Neutrophil (primary cell): ENCODE measurements at regions not wholly inside any gene's neighbourhood (a gene's known extent, or its start where the extent isn't known, plus 50 kb on each side); places are given as distances from the start of the nearest gene placed in this dataset.

Experiments
- H3K27ac ChIP-seq: fragments of 200-600 bp; sonication (generic); 2 replicates; pipeline ENCODE4 v1.5.1; 2016; ENCODE audit warnings: mild to moderate bottlenecking, moderate library complexity
- H3K27me3 ChIP-seq: fragments of 200-600 bp; sonication (generic); 2 replicates; pipeline ENCODE4 v1.6.0; 2016; ENCODE audit warnings: mild to moderate bottlenecking
- H3K36me3 ChIP-seq: fragments of 200-600 bp; sonication (generic); 2 replicates; pipeline ENCODE4 v1.5.1; 2017
- H3K4me1 ChIP-seq, 2 experiments: fragments of 200-600 bp in 1 of 2; sonication (generic) in 1 of 2; 1 replicate in 1 of 2; 2 replicates in 1 of 2; pipeline versions ENCODE4 v1.5.1 to v1.6.1; 2013 to 2016; ENCODE audit warnings: low read depth in 1 of 2, low read length in 1 of 2, mild to moderate bottlenecking in 1 of 2, moderate library complexity in 1 of 2; ENCODE audit not compliant: control insufficient read depth in 1 of 2, insufficient read depth in 1 of 2
- H3K4me3 ChIP-seq, 2 experiments: fragments of 200-600 bp in 1 of 2; sonication (generic) in 1 of 2; 1 replicate in 1 of 2; 2 replicates in 1 of 2; pipeline ENCODE4 v1.5.1; 2013 to 2016; ENCODE audit warnings: low read depth in 1 of 2, low read length in 1 of 2, mild to moderate bottlenecking in 1 of 2, moderate library complexity in 1 of 2
- H3K9me3 ChIP-seq: fragments of 200-600 bp; sonication (generic); 2 replicates; pipeline ENCODE4 v1.5.1; 2016
- CTCF ChIP-seq: fragments of 200-600 bp; sonication (generic); IDR thresholded peaks from 2 replicates; pipeline ENCODE4 v1.5.1; 2016; ENCODE audit warnings: antibody characterized with exemption

- no peaks in the 10 kb centered on the region for H3K4me1 ChIP-seq
- no peak overlapping the region for H3K27ac ChIP-seq
- H3K4me3 ChIP-seq, result no peak overlapping the region
- no peaks in the 10 kb centered on the region for H3K9me3 ChIP-seq
- TF ChIP-seq CTCF, result no peak
- H3K36me3 ChIP-seq, result no peaks in the 10 kb centered on the region
- H3K27me3 ChIP-seq, result no peaks in the 10 kb centered on the region
These were observed 962.4 kb upstream of the GOT2 start for GRCh38 chr16:59696495-59696894.

GRCh38 chr16:59690216-59690615 lies 956.1 kb upstream of the GOT2 start:
- Histone ChIP-seq H3K27ac (no peak overlapping the region), H3K4me1 (no peaks in the 10 kb centered on the region), H3K36me3 (no peaks in the 10 kb centered on the region), H3K27me3 (no peaks in the 10 kb centered on the region), H3K9me3 (no peaks in the 10 kb centered on the region), H3K4me3 (no peak overlapping the region)
- TF ChIP-seq CTCF, result no peak

- no peaks in the 10 kb centered on the region for H3K36me3 ChIP-seq
- H3K27me3 ChIP-seq, result no peaks in the 10 kb centered on the region
- no peaks in the 10 kb centered on the region for H3K9me3 ChIP-seq
- H3K4me1 ChIP-seq, result no peaks in the 10 kb centered on the region
- H3K4me3 ChIP-seq, result no peak overlapping the region
- TF ChIP-seq CTCF, result no peak
- no peak overlapping the region for H3K27ac ChIP-seq
These were observed 953.9 kb upstream of the GOT2 start for GRCh38 chr16:59688006-59688405.

- no peaks in the 10 kb centered on the region for H3K27me3 ChIP-seq
- no peak for TF ChIP-seq CTCF
These were observed 952.3 kb upstream of the GOT2 start for GRCh38 chr16:59686405-59686804.

GRCh38 chr16:59684911-59685310 lies 950.8 kb upstream of the GOT2 start:
- Histone ChIP-seq H3K36me3 (no peaks in the 10 kb centered on the region), H3K4me1 (no peaks in the 10 kb centered on the region), H3K27ac (no peak overlapping the region), H3K4me3 (no peak overlapping the region), H3K27me3 (no peaks in the 10 kb centered on the region), H3K9me3 (no peaks in the 10 kb centered on the region)
- no peak for TF ChIP-seq CTCF

More at GRCh38 chr16:59686405-59686804, 952.3 kb upstream of the GOT2 start:
- H3K9me3 ChIP-seq, result no peaks in the 10 kb centered on the region
- H3K4me1 ChIP-seq, result no peaks in the 10 kb centered on the region
- H3K27ac ChIP-seq, result no peak overlapping the region
- no peaks in the 10 kb centered on the region for H3K36me3 ChIP-seq
- H3K4me3 ChIP-seq, result no peak overlapping the region

- Histone ChIP-seq H3K9me3 (no peaks in the 10 kb centered on the region), H3K27me3 (no peaks in the 10 kb centered on the region), H3K27ac (no peak overlapping the region), H3K4me1 (no peaks in the 10 kb centered on the region), H3K36me3 (no peaks in the 10 kb centered on the region), H3K4me3 (no peak overlapping the region)
- TF ChIP-seq CTCF, result no peak
These were observed 949.6 kb upstream of the GOT2 start for GRCh38 chr16:59683709-59684108.
